Parathyroid adenoma (tissue), 2 donors: ENCODE measurements at regions not wholly inside any gene's neighbourhood (a gene's known extent, or its start where the extent isn't known, plus 50 kb on each side); places are given as distances from the start of the nearest gene placed in this dataset.

Source experiments
- H2AFZ ChIP-seq: fragments of 300-600 bp; sonication (generic); one replicate; pipeline ENCODE4 v1.7.0; 2017; ENCODE audit warnings: antibody characterized with exemption, mild to moderate bottlenecking
- H3K27ac ChIP-seq: fragments of 300-600 bp; sonication (generic); one replicate; pipeline ENCODE4 v1.7.0; 2017
- H3K27me3 ChIP-seq: fragments of 300-600 bp; sonication (generic); one replicate; pipeline ENCODE4 v1.7.0; 2017; ENCODE audit warnings: low read length; ENCODE audit not compliant: control insufficient read depth, insufficient read depth
- H3K36me3 ChIP-seq: fragments of 300-600 bp; sonication (generic); one replicate; pipeline ENCODE4 v1.7.0; 2017; ENCODE audit warnings: low read length; ENCODE audit not compliant: control insufficient read depth, insufficient read depth
- H3K4me1 ChIP-seq: fragments of 300-600 bp; sonication (generic); one replicate; pipeline ENCODE4 v1.7.0; 2017; ENCODE audit warnings: control low read depth
- H3K4me2 ChIP-seq: fragments of 300-600 bp; sonication (generic); one replicate; pipeline ENCODE4 v1.7.0; 2017; ENCODE audit warnings: low read length
- H3K4me3 ChIP-seq: fragments of 300-600 bp; sonication (generic); one replicate; pipeline ENCODE4 v1.7.0; 2017; ENCODE audit warnings: low read depth, low read length
- H3K79me2 ChIP-seq: fragments of 300-600 bp; sonication (generic); one replicate; pipeline ENCODE4 v1.7.0; 2017; ENCODE audit warnings: control low read depth
- H3K9ac ChIP-seq: fragments of 300-600 bp; sonication (generic); one replicate; pipeline ENCODE4 v1.7.0; 2017; ENCODE audit warnings: mild to moderate bottlenecking
- H3K9me3 ChIP-seq: fragments of 300-600 bp; sonication (generic); one replicate; pipeline ENCODE4 v1.7.0; 2017; ENCODE audit warnings: low read length; ENCODE audit not compliant: control insufficient read depth
- CTCF ChIP-seq: fragments of 300-600 bp; sonication (generic); IDR thresholded peaks from one replicate; pipeline ENCODE4 v1.7.0; 2017; ENCODE audit warnings: antibody characterized with exemption, mild to moderate bottlenecking
- donor health status: primary hyperparathyroidism.

GRCh38 chr6:163883984-163884383 lies 469.5 kb downstream of the QKI start:
- no peak overlapping the region for H3K4me3 ChIP-seq
- H3K36me3 ChIP-seq: no peaks in the 10 kb centered on the region
- H3K27me3 ChIP-seq: no peaks in the 10 kb centered on the region
- no peaks in the 10 kb centered on the region for H3K9me3 ChIP-seq
- no peak overlapping the region for H3K4me2 ChIP-seq
- no peaks in the 10 kb centered on the region for H3K4me1 ChIP-seq
- H2AFZ ChIP-seq: no peak overlapping the region
- H3K27ac ChIP-seq: no peak overlapping the region
- TF ChIP-seq CTCF: no peak
- H3K79me2 ChIP-seq: no peaks in the 10 kb centered on the region
- H3K9ac ChIP-seq: no peak overlapping the region

- Histone ChIP-seq H3K9ac (no peak overlapping the region), H2AFZ (no peak overlapping the region), H3K4me1 (no peaks in the 10 kb centered on the region), H3K27me3 (no peaks in the 10 kb centered on the region), H3K27ac (no peak overlapping the region), H3K4me2 (no peak overlapping the region), H3K36me3 (no peaks in the 10 kb centered on the region), H3K79me2 (no peaks in the 10 kb centered on the region), H3K9me3 (no peaks in the 10 kb centered on the region), H3K4me3 (no peak overlapping the region)
- no peak for TF ChIP-seq CTCF
Measured at GRCh38 chr6:163878698-163879097, 464.2 kb downstream of the QKI start.

DNA sequence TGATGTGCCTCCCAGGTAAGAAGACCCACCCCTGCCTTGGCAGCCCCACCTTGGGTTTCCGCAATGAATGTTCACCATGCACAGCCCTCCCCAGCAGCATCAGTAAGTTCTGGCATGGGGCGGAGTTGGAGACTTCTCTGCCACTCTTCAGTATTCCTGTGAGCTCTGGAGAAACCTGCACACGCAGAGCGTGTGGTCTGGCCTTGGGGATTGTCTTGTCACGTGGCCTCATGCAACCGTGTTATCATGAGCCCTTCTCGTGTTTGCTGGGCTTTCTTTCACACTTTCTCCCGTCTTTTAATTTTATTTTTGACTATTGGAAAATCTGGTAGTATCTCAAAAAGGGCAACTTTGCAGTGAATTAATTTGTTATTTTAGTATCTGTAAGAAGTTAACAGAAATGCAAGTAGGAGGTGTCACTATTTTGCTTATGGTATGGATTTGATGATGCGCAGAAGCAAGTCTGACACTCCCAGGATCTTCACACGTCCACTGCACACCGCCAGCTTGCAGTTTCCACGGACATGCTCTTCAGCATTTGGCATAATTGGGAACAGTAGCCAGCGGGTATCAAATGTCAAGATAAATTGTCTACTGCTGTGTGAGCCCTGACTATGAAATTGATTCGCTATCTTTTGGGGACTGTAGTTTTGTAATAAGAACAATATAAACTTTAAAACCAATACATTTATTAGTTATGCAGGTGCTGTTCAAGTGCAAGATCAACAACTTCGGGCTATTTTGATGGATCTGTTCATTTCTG lies 463.5 kb downstream of the QKI start:
- no peak overlapping the region for H3K9ac ChIP-seq
- no peak for TF ChIP-seq CTCF
- H3K9me3 ChIP-seq: no peaks in the 10 kb centered on the region
- no peak overlapping the region for H3K4me2 ChIP-seq
- no peaks in the 10 kb centered on the region for H3K79me2 ChIP-seq
- no peaks in the 10 kb centered on the region for H3K27me3 ChIP-seq
- no peak overlapping the region for H3K4me3 ChIP-seq
- H3K4me1 ChIP-seq: no peaks in the 10 kb centered on the region
- no peak overlapping the region for H3K27ac ChIP-seq
- H2AFZ ChIP-seq: no peak overlapping the region
- no peaks in the 10 kb centered on the region for H3K36me3 ChIP-seq

- no peaks in the 10 kb centered on the region for H3K9me3 ChIP-seq
- TF ChIP-seq CTCF: no peak
- H3K9ac ChIP-seq: no peak overlapping the region
- no peak overlapping the region for H3K27ac ChIP-seq
- no peaks in the 10 kb centered on the region for H3K79me2 ChIP-seq
- no peaks in the 10 kb centered on the region for H3K27me3 ChIP-seq
- H3K4me1 ChIP-seq: no peaks in the 10 kb centered on the region
- no peak overlapping the region for H2AFZ ChIP-seq
- no peak overlapping the region for H3K4me3 ChIP-seq
- no peaks in the 10 kb centered on the region for H3K36me3 ChIP-seq
- no peak overlapping the region for H3K4me2 ChIP-seq
Measured at GRCh38 chr6:163876391-163876790, 461.9 kb downstream of the QKI start.

DNA sequence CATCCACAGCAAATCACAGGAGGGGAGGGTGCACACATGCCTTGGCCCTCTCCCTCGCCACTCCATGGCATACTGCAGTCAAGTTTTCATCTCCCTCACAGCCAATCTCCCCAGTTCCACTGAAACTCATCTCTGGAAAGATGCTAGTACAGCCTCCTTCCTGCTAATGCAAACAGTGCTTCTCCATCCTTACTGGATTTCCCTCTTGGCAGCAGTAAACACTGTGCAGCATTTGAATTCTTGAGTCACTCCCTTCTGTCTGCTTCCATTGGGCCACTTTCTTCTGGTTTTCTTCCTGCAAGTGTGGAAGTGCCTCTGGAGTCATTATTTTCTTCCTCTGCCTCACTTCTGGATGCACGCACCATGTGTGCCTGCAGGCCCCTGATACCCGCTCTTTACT lies 460.3 kb downstream of the QKI start:
- H3K36me3 ChIP-seq: no peaks in the 10 kb centered on the region
- no peak overlapping the region for H3K27ac ChIP-seq
- no peaks in the 10 kb centered on the region for H3K9me3 ChIP-seq
- no peak for TF ChIP-seq CTCF
- H3K4me3 ChIP-seq: no peak overlapping the region
- no peak overlapping the region for H2AFZ ChIP-seq
- H3K9ac ChIP-seq: no peak overlapping the region
- no peak overlapping the region for H3K4me2 ChIP-seq
- no peaks in the 10 kb centered on the region for H3K79me2 ChIP-seq
- no peaks in the 10 kb centered on the region for H3K27me3 ChIP-seq
- H3K4me1 ChIP-seq: no peaks in the 10 kb centered on the region
